ENCODE measurements at regions not wholly inside any gene's neighbourhood (a gene's known extent, or its start where the extent isn't known, plus 50 kb on each side); places are given as distances from the start of the nearest gene placed in this dataset.

GRCh38 chr16:51576498-51577195 lies 425.6 kb upstream of the SALL1 start:
- Mint-ChIP-seq H3K4me1 (peaks cover 80% of the 10 kb centered on the region), H3K9me3 (peaks cover 2% of the 10 kb centered on the region), H3K36me3 (ENCODE audit: low read depth) (peaks cover 3% of the 10 kb centered on the region), H3K27ac (peak overlapping the region; percentile 59), H3K27me3 (ENCODE audit: low read depth, poor library complexity) (no peaks in the 10 kb centered on the region), H3K4me3 (no peak overlapping the region)
- DNase-seq, result no peak
- TF ChIP-seq CTCF (IDR thresholded peaks at IDR 0.05), result no peak

GRCh38 chr16:51573191-51573590 lies 422.1 kb upstream of the SALL1 start:
- Mint-ChIP-seq H3K27ac (no peak overlapping the region), H3K27me3 (ENCODE audit: low read depth, poor library complexity) (no peaks in the 10 kb centered on the region), H3K4me3 (no peak overlapping the region), H3K9me3 (no peaks in the 10 kb centered on the region), H3K4me1 (peaks cover 94% of the 10 kb centered on the region), H3K36me3 (ENCODE audit: low read depth) (no peaks in the 10 kb centered on the region)
- TF ChIP-seq CTCF (IDR thresholded peaks at IDR 0.05), result no peak
- DNase-seq, result no peak

- no peak overlapping the region for H3K4me3 Mint-ChIP-seq
- no peak overlapping the region for H3K27ac Mint-ChIP-seq
- peaks cover 15% of the 10 kb centered on the region for H3K36me3 Mint-ChIP-seq (ENCODE audit: low read depth)
- H3K9me3 Mint-ChIP-seq, result peaks cover 23% of the 10 kb centered on the region
- no peak for DNase-seq
- H3K4me1 Mint-ChIP-seq, result peaks cover 63% of the 10 kb centered on the region
- peaks cover 3% of the 10 kb centered on the region for H3K27me3 Mint-ChIP-seq (ENCODE audit: low read depth, poor library complexity)
- TF ChIP-seq CTCF (IDR thresholded peaks at IDR 0.05), result no peak
Measured at GRCh38 chr16:51569203-51569931, 418.3 kb upstream of the SALL1 start.

- Mint-ChIP-seq H3K27me3 (ENCODE audit: low read depth, poor library complexity) (peaks cover 3% of the 10 kb centered on the region), H3K9me3 (peaks cover 36% of the 10 kb centered on the region)
Measured at GRCh38 chr16:51567911-51568310, 416.8 kb upstream of the SALL1 start.

GRCh38 chr16:51565184-51565583 lies 414.1 kb upstream of the SALL1 start:
- no peak for TF ChIP-seq CTCF (IDR thresholded peaks at IDR 0.05)
- Mint-ChIP-seq H3K36me3 (ENCODE audit: low read depth) (peaks cover 32% of the 10 kb centered on the region), H3K9me3 (peaks cover 40% of the 10 kb centered on the region), H3K27ac (no peak overlapping the region), H3K4me1 (peaks cover 40% of the 10 kb centered on the region), H3K27me3 (ENCODE audit: low read depth, poor library complexity) (peaks cover 3% of the 10 kb centered on the region), H3K4me3 (no peak overlapping the region)
- no peak for DNase-seq

More at GRCh38 chr16:51567911-51568310, 416.8 kb upstream of the SALL1 start:
- Mint-ChIP-seq H3K27ac (no peak overlapping the region), H3K4me1 (peaks cover 53% of the 10 kb centered on the region), H3K36me3 (ENCODE audit: low read depth) (peaks cover 29% of the 10 kb centered on the region), H3K4me3 (no peak overlapping the region)
- DNase-seq, result no peak
- TF ChIP-seq CTCF (IDR thresholded peaks at IDR 0.05), result no peak
